Hematopoietic multipotent progenitor cell treated with erythropoietin and hydrocortisone succinate and interleukin-3 and kit ligand, for 15 days (in vitro differentiated cells): ENCODE measurements at regions not wholly inside any gene's neighbourhood (a gene's known extent, or its start where the extent isn't known, plus 50 kb on each side); places are given as distances from the start of the nearest gene placed in this dataset.
"Not testable (repeated sequence)": the region's sequence is repeated elsewhere in the genome, so short reads cannot be mapped to it uniquely, and the experiment has no call there.

ENCODE experiments used
- DNase-seq: peaks from one replicate; pipeline ENCODE4 v3.0.0-alpha.2; 2015; ENCODE audit warnings: low spot score

DNA sequence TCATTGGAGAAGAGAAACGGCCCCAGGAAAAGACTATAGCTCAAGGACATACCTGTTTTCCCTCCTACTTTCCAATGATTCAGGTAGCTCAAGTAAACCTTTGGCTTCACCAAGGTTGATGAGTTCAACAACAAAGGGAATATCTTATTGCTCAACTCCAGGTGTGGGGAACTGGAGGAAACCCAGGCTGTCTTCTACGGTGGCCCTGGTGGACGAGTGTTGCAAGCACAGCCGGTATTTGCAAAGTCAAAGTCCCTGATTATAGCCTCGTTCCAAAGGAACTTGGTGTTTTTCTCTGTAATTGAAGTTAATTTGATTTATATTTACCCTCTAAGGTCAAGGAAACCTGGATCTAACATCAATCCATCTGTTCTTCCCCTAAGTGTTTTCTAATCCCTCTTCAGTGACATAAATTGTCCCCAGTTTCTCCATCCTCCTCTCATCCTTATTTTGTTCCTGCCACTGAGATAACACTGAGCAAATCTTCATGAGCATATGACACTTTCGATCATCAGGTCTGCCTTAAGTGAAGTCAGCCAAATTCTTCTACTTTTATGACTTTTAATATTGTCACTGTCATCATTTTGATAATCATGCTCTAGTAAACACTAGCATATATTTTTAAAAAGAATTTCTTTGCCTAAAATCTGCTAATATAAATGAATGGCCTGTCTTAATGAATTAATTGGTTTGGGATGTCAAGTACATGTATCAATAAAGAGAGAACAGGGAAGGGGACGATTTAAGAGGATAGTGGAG, 174.6 kb upstream of the TBX3 start:
- DNase-seq, result no peak

DNA sequence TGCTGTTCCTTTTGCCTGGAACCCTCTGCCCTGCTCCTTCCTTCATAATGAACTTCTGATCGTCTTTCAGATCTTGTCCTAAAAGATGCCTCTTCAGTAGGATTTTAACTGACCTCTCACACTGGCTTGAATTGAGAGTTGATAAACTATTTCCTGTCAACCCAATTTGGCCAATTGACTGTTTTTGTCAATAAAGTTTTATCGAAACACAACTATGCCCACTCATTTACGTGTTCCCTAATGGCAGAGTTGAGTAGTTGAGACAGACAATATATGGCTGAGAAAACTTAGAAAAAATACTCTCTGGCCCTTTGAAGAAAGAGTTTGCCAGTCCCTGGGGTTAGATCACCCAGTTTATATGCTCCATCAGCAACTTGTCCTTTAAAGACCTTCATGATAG, 171.7 kb upstream of the TBX3 start:
- DNase-seq, result no peak

DNA sequence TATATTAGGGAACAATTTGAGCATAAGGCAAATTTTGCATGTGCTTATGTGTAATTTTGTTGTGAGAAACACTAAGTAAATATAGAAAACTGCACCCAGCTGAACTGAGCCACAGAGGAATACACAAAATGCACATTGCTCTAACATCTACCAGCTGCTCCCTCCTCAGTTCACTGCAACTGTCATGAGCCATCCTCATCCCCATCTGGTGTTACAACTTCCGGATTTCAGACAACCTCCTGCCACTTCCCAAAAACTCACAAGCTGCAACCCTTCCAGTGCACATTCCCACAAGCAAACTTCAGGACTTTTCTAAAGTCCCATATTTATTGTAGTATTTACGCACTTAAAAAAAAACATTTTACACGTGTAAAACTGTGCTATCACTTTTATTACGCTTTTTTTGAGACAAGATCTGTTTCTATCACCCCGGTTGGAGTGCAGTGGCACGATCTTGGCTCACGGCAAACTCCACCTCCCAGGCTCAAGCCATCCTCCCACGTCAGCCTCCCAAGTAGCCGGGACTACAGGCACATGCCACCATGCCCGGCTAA, 169.1 kb upstream of the TBX3 start:
- DNase-seq, result no peak

DNA sequence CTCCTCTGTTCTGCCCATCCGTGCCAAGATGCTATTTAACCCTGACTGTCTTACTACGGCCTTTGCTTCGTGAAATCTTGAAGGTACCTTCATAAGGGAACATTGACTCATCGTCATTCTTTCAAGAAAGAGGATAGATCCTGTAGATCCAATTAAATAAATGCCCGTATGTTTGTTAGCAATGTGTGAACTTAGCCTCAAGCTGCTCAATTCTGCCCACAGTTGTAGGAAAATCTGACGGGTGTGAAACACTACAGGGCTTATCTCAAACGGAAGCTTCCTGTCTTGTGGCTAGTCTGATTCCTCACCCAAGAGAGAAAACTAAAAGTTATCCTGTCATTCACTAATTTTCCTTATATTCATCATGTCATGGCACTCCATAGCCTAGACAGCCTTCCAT, 168.0 kb upstream of the TBX3 start:
- no peak for DNase-seq

DNA sequence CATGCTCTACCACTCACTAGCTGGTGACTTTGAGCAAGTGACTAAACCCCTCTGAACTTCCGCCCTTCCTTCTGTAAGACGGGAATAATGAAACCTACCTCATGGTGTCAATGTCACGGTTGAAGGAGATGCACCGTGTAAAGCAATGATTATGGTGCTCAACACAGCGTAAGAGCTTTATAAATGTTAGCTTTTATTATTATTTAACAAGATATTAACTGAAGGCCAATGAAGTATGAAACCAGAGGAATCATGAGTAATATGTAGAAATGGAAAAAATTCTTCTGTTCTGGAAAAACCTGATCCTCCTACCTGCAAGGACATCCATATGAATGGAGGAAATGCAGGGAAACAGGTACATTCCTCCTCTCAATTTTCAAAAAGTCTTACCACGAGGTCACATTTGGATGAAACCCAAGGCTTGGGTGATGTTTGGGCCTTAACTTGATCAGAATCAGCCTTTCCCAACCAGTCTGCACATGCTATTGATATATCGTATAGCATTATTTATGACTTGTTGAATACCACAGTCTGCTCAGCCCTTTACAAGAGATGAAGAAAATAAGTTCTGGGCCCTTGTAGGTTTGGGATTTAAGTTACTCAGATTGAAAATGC, 166.8 kb upstream of the TBX3 start:
- DNase-seq, result no peak

DNA sequence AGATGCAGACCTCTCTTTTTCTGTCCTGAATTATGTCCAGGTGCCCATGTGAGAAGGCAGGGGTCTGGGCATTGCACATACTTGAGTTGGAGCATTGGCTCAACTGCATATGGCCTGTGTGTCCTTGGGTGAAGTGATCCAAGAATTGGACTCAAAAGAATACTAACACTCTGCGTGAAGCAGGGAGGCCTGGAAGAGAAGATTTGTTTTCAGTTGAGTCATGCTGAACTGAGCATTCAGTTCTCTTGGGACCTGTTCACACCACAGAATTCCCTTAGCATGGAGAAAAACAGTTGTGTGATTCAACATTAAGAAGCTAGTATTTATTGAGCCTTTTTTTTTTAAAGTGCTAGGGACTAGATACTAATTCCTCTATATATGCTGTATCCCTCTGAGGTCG, 164.7 kb upstream of the TBX3 start:
- no peak for DNase-seq

DNA sequence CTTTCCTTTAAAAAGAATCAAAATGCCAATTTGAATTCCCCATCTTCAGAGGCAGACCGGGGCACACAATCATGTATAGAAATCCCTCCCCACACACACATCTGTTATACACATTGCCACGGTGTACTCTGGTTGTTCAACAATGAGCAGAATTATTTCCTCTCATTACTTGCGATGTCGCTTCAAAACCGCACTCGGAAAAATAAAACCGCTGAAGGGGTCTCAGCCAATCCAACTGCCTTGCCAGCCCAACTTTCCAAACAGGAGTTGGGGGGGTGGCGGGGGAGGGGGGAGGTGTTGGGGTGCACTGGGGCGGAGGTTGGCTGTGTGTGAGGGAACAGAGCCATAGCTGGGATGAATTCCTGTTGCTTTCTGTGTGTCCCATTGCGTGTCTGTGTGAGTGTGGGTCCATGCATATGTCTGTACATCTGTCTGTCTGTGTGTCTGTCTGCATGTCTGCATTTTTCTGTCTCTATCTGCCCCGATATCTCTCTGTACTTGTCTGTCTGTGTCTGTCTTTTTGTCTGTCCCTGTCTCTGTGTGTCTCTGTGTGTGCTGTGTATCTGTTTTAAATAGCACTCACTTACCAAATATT, 163.6 kb upstream of the TBX3 start:
- DNase-seq, result no peak

DNA sequence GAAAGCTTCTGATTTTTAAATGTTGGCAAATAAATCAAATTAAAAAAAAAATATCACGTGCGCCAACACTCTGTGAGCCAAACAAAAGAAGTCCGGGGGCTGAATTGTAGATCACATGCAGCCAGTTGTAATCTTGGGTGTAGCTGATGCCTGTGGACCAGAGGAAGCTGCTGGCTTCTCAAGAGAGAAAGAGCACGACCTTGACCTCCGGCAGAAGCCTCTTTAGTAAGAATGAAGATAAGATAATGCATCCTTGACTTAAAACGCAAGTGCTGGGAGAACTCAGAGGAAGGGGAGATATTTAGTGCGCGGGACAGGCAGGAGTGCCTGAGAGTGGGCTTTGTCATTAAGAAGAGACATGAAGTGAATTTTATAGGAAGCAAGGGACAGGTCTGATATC, 162.8 kb upstream of the TBX3 start:
- DNase-seq, result no peak

DNA sequence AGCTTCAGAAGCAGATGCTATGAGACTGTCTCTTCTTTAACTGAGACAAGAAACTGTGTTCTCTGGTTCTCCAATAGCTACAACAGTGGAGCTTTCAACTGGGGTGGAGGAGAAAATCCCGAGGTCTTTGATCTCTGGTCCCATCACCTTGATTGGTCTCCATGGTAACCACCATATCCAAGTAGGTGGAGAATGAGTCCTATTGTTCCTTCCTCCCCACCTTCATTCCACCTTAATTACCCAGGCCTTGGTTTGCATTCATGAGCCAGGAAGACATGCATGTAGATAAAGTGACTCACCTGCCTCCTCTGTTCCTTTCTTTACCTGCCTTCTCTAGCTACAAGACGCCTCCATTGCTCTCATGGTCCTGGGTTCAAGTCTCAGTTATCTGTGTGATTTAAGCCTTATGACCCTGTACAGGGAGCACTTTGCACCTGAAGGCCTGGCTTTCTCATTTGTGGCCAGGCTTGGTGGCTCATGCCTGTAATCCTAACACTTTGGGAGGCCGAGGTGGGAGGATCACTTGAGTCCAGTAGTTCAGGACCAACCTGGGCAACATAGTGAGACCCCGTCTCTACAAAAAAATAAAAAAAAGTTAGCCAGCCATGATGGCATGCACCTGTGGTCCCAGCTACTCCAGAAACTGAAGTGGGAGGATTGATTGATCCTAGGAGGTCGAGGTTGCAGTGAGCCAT, 157.7 kb upstream of the TBX3 start:
- DNase-seq, result no peak

DNA sequence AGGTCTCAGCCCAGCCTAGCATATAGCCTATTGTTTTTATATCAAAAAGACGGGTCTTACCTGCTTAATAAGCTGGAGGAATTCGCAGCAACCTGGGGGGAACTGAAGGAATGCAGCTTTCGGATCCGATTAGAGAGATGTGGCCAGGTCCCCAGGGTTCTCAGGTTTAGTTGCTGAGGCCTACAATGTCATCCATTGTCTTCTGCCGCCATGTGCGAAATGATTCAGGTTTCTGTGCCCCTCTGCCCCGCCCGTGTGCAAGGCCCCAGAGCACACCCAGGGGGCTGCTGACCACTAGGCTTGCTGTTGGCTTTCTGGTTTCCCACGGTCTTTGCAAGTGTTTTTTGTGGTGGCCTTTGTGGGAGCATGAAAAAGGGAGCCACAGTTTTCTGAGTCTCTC, 154.5 kb upstream of the TBX3 start:
- no peak for DNase-seq

DNA sequence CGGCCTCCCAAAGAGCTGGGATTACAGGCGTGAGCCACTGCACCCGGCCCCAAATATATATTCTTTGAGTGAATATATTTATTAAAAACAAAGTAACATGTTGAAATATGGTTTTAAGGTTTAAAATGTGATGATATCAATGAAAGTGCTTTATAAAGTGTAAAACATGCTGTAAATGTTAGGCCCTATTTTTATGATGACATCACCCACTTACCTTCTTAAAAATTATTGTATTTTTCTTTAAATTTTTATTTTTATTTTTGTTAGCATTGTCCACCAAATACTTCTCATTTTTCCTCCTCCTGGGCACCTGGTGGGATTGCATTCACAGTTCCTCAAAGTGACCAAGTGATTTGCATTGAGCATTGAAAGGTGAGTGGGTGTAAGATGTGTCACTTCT, 152.6 kb upstream of the TBX3 start:
- no peak for DNase-seq

DNA sequence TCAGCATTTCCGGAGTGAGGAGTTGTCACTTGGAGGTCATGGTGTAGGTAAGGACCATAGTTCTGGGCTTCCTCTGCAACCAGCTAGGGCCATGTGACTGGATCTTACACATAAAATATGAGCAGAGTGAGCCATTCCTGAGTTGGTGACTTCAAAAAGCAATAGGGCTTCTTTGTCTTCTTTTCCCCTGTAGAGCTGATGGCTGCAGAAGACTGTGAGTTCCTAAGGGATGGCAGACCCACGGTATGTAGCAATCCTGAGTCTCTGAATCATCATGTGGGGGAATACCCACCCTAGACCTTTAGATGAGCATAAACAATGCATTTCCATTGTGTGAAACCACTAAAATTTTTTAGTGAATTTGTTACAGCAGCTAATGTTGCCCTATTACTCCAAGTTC, 151.1 kb upstream of the TBX3 start:
- no peak for DNase-seq

DNA sequence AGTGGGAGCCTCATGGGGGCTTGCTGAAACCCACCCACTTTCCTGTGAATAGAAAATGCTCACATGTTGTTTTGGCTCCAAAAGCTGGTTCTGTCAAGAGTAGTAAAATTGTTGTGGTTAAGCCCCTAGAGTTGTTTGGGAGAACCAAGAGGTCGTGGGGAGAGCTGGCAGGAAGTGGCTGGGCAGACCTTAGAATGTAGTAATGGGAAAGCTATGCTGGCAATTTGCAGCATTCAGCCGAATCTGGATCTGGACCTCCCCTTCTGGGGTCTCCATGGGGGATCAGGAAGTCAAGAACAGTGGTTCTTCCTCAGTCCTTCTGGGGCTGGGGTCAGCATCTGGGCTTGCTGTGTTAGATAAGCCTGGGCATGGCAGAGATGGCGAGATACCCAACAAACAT, 150.6 kb upstream of the TBX3 start:
- DNase-seq, result no peak

DNA sequence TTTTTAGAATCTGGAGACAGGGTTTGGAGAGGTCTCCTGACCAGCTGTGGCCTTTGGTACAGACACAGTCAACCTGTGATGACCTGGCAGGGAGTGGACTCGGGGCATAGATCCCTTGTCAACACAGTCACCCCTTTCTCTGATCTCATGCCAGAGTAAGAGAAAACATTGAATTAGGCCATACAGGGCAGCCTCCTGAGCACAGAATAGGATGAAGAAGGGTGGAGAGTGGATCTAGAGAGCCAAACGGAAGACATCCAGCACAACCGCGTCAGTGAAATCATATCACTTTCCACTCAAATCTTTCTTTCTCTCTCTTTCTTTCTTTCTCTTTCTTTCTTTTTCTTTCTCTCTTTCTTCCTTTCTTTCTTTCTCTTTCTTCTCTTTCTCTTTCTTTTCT, 145.9 kb upstream of the TBX3 start:
- no peak for DNase-seq

DNA sequence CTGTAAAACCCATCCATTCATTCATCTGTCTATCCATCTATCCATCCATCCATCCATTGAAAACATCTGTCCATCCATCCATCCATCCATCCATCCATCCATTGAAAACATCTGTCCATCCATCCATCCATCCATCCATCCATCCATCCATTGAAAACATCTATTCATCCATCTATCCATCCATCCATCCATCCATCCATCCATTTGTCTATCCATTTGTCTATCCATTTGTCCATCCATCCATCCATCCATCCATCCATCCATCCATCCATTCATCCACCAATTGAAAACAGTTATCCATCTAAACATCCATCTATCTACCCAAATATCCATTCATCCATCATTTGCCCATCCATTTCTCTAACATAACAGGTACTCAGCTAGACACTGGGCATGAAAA, 145.3 kb upstream of the TBX3 start:
- DNase-seq, result not testable (repeated sequence)

DNA sequence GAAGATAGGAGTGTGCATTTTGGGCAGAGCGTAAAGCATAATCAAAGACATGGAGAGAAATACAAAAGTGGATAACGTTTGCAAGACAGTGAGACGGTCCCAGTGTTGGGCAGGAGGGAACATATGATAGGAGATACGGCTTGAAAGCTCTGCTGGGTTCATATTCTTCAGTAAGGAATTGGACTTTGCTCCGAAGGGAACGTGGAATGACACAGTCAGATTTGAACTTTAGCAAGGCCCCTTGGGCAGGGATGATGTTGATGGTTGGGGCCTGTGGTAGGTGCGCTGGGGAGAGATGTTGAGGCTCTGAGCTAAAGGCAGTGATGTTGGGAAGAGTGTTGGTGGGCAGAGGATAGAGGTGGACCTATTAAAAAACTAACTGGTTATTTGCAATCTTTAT, 143.5 kb upstream of the TBX3 start:
- DNase-seq, result no peak

DNA sequence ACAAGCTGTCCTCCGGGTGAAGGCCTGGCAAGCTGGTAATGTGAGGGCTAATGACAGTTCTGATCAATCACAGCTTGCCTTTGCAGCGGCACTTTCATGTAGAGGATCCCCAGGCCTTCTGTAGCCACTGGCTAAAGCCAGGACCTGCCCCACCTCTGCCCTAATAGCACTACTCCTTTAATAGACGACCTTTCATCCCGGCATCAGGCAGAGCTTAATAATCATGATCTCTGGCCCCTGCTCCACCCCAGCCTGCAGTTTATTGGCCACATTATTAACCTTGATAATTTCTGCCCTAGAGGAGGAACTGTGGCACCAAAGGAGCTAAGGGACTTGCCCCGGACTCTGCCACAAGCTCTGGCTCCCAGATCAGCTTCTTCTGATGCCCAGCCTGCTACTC, 142.3 kb upstream of the TBX3 start:
- DNase-seq, result no peak

DNA sequence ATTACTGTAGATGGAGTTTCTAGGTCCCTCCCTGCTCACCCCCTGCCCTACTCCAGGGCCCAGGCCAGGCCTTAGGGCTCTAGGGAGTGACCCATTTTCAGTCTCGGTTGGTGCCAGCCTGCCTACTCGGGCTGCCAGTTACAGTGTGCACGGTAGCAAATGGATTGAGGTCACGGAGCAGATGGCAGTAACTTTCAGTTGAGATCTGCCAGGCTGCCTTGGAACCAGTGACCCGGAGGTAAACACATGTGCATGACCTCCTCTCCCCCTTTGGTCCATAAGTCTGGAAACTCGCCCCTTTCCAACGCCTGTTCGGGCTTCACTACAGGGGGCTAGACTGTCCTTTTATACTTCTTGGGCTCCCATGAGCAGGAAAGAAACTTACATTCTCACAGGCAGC, 139.7 kb upstream of the TBX3 start:
- DNase-seq, result no peak

DNA sequence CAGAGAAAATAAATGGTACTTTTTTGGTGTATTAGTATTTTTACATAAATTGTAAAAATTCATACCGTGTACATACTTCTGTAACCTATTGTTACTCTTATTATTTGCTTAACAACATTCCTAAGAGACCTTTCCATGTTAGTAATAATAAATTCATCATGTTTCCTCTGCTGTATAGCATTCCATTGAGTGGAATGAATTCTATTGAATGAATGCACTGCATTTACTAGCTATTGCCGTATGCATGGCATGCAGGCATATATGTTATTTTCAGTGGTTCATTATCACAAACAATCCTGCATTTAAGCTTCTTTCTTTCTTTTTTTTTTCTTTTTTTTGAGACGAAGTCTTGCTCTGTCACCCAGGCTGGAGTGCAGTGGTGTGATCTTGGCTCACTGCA, 137.6 kb upstream of the TBX3 start:
- no peak for DNase-seq

DNA sequence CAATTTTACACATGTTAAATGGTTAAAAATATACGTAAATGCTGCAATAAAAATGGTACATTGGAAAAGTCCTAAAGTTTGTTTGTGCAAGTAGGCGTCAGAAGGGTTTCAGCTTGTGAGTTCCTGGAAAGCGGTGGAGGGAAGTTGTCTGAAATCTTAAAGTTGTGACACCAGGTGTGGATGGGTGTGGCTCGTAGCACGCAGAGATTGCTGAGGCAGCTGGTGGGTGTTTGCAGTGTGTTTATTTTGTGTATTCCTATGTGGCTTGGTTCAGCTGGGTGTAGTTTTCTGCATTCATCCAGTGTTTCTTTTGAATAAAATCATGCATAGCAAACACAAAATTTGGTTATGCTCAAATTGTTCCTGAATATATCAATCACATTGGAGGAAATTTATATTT, 136.8 kb upstream of the TBX3 start:
- DNase-seq, result no peak

DNA sequence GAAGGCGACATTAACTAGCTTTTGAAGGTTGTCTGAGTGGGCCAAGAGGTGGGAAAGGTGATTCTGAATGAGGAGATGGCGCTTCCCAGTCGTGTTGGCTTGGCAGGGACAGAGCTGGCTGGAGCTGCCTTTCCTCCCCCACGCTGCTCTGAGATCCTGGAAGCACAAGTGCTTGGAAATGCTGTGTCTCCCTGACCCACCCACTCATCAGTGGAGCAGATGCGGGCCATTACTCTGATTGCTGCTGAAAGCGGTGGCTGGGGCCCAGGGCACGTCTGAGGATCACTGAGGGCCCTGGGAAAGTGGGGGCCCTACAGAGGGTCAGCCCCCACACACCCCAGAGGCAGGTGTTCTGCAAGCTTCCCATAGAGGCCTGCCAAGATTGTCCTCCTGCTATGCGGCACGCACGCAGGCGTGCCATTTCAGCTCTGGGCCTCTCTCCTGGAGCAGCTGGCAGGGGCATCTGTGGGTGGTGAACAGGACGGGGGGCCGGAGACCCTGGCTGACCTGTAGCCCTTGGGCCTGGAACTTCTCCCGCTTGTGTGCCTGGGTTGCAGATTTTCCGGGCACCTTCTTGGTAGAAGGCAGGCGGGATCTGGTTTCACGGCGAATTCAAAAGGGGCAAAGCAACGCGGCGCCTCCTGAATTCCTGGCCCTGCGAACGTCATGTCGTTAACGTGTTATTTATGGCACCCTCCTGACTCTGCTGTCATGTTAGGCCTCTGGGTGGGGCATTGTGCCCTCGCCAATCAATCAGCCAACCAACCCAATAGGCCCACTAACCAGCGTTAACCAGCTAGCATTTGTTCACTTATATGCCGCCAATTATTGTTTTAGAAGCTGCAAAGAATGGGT, 133.8 kb upstream of the TBX3 start:
- DNase-seq, result no peak
